GM21423 (cell line): ENCODE measurements at regions not wholly inside any gene's neighbourhood (a gene's known extent, or its start where the extent isn't known, plus 50 kb on each side); places are given as distances from the start of the nearest gene placed in this dataset.

Source experiments
- ATAC-seq: cut with Tn5 transposase; IDR thresholded peaks from one replicate; pipeline ENCODE4 v1.9.1; 2021; ENCODE audit warnings: mild to moderate bottlenecking, moderate library complexity; ENCODE audit not compliant: unreplicated experiment

GRCh38 chr6:9540534-9541126 is 874.2 kb downstream of the TFAP2A start:
- ATAC-seq, result no peak

DNA sequence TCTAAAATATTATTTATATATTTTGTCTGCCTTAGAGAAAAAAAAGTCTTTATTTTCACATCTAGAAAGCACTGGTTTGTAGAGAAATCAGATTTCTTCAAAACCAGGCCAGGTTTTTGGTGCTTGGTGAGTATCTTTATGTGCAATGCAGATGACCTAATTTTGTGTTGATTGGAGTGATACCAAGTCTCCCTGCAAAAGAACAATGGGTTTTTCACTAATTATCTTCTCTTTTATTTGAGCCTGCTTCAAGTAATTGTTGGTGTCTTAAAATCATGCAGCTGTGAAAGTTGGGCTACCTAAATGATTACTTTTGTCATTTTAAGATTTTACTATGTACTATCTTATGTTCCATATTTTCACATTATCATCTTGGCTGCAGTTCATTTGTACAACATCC is 874.7 kb downstream of the TFAP2A start:
- no peak for ATAC-seq

- ATAC-seq, result no peak
Measured at GRCh38 chr6:9539231-9539755, 875.6 kb downstream of the TFAP2A start.

- no peak for ATAC-seq
Measured at GRCh38 chr6:9537381-9537780, 877.5 kb downstream of the TFAP2A start.

DNA sequence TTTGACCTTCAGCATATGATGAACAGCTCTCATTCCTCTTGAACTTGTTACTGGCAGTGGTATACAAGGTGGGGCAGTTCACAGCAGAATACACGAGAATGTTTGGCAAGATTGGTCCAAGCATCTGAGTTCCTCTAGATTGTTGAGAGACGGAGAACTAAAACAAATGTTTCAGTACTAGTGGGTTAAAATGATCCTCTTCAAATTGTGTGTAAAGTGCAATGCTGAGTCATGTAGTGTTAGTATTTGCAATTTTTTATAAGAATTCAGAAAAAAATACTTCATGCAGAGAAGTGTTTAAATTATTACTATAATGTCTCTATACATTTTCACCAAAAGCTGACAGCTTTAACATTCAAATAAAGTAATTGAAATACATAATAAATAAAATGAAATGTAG is 879.8 kb downstream of the TFAP2A start:
- no peak for ATAC-seq

DNA sequence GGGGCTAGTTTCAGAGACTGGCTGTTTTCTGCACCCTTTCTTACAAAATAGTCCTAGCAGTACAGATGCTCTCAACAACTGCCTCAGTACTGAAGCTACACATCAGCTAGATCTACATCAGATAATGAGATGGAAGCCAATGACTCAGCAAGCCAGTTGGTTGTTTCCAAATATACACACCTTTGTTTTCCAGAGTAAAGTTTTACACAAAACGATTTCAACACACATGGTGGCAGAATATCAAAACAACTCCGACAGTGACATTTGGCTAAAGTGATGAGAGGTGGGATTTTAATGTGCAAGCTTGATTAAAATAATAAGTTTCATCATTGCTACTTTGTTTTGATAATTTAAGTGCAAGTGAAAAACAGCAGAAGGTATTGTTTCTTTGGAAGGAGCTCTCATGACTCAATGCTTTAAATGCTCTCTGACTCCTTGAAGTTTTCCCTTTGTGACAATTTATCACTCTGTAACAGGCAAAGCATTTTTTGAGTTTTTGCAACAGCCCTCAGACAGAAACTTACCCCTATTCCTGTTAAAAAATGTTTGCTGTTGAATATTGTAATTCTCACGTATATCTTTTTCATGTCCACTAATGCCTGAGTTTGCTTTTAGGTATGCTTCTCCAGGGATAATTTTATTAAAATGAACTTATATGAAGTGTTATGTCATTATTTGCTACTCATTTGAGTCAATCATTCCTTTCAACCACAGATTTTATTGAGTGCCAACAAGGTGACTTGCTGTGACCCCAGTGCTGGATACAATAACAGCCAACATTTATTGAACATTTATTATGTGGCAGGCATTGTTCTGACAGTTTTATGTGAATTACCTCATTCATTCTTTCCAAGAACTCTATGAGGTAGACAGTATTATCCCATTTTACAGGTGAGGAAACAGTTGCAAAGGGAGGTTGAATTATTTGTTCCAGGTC is 882.0 kb downstream of the TFAP2A start:
- ATAC-seq, result no peak

GRCh38 chr6:9527679-9528286 is 887.1 kb downstream of the TFAP2A start:
- ATAC-seq, result no peak

DNA sequence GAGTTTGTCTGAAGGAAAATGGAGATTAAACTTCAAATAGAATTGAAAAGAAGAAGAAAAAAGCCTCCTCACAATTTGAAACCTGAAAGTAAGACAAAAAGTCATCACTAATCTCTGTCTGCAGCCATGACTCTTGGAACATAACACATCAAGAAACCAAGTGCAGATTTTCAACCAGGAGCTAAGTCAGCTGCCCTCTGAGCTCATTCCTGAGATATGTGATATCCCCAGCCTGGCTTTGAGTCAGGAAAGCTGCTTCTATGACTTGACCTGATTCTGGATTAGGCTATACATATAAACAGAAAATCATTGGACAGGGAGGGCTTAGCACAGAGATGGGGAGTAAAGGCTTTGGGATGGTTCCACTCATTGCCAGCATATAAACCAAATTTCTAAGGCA is 891.4 kb downstream of the TFAP2A start:
- ATAC-seq, result no peak

DNA sequence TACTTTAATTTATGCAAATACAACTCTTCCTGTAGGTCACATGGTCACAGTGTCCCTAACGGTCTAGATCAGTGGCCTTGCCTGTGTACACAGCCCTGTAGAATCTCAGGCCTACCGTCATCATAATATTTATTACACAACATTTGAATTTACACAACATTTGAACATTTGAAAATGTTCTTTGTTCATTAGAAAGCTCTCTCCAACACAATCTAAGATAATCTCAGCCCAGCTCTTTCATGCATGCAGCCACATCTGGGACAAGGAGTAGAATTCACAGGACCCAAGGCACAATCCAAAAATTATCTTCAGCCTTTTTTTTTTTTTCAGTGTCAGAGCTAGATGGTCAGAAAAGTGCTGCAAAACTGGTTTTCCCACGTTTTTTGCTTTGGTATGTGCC is 892.8 kb downstream of the TFAP2A start:
- ATAC-seq, result no peak

GRCh38 chr6:9521152-9521530 is 893.7 kb downstream of the TFAP2A start:
- ATAC-seq, result no peak

- no peak for ATAC-seq
Measured at GRCh38 chr6:9520417-9521151, 894.3 kb downstream of the TFAP2A start.

GRCh38 chr6:9518431-9518830 is 896.4 kb downstream of the TFAP2A start:
- no peak for ATAC-seq

GRCh38 chr6:9517806-9518205 is 897.1 kb downstream of the TFAP2A start:
- no peak for ATAC-seq

- ATAC-seq, result no peak
Measured at GRCh38 chr6:9515633-9516606, 899.0 kb downstream of the TFAP2A start.

- ATAC-seq, result no peak
Measured at GRCh38 chr6:9514146-9514545, 900.7 kb downstream of the TFAP2A start.

DNA sequence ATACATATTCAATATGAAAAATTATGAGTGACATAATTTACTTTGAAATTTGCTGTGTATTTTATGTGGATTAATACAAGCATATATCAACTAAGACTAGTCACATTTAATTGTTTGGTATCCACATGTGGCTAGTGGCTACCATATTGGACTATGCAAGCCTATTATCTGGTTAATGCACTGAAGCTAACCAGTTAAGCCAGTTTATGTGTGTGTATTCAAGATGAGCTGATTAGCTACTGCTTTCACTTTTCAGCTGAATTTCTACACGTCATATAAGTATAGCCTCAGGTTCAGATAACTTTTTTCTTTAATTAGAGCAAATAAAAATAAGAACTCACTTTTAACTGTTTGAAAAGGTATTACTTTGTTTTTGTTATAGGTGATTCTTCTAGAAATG is 903.7 kb downstream of the TFAP2A start:
- no peak for ATAC-seq

- ATAC-seq, result no peak
Measured at GRCh38 chr6:9507136-9507895, 907.6 kb downstream of the TFAP2A start.

GRCh38 chr6:9504191-9504590 is 910.7 kb downstream of the TFAP2A start:
- ATAC-seq, result no peak

DNA sequence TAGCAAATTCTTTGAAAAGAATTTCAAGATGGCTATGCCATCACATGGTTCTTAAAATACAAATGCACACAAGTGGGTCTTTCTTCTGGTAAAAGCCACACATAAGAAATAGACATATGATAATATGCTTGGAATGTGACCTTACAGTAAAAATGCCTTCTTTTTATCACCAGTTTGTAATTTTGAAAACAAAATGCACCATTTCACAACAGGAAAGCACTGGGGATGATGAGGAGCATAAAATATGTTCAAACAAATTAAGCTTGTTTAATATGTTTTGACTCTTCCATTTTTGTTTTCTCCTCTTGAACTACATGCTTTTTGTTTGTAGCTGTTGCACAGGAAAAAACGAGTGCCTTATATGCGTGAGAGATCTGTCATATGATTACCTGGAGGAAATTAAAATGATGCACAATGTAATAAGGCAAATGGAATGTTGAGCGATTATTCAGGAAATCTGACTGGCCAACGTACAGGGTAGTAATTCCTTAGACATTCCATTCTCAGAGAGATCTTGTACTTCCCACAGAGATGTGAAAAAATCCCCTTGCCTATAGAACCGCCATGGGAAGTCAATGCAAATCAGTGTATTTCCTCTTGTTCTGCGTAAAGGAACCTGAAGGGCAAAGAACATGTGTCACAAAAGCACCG is 911.6 kb downstream of the TFAP2A start:
- no peak for ATAC-seq
